HG02943 (cell line): ENCODE measurements at regions not wholly inside any gene's neighbourhood (a gene's known extent, or its start where the extent isn't known, plus 50 kb on each side); places are given as distances from the start of the nearest gene placed in this dataset.

Source experiments
- ATAC-seq: cut with Tn5 transposase; IDR thresholded peaks from one replicate; pipeline ENCODE4 v1.9.1; 2021; ENCODE audit warnings: mild to moderate bottlenecking, low read depth, moderate library complexity; ENCODE audit not compliant: unreplicated experiment

- ATAC-seq, result no peak
Measured at GRCh38 chr6:138607478-138608433, 108.5 kb upstream of the NHSL1 start.

GRCh38 chr6:138608896-138609295 lies 109.6 kb upstream of the NHSL1 start:
- no peak for ATAC-seq

GRCh38 chr6:138609801-138610430 lies 110.6 kb upstream of the NHSL1 start:
- ATAC-seq, result no peak

- ATAC-seq, result no peak
Measured at GRCh38 chr6:138610816-138611215, 111.5 kb upstream of the NHSL1 start.

GRCh38 chr6:138614151-138614550 lies 114.9 kb upstream of the NHSL1 start:
- ATAC-seq, result no peak

GRCh38 chr6:138618168-138618567 lies 118.9 kb upstream of the NHSL1 start:
- no peak for ATAC-seq

- ATAC-seq, result no peak
Measured at GRCh38 chr6:138620630-138621029, 121.3 kb upstream of the NHSL1 start.

- ATAC-seq, result no peak
Measured at GRCh38 chr6:138622967-138623366, 123.7 kb upstream of the NHSL1 start.

GRCh38 chr6:138631566-138631965 lies 132.3 kb upstream of the NHSL1 start:
- ATAC-seq, result no peak

- no peak for ATAC-seq
Measured at GRCh38 chr6:138637822-138638221, 135.7 kb upstream of the CCDC28A start.

GRCh38 chr6:138638604-138639003 lies 135.0 kb upstream of the CCDC28A start:
- no peak for ATAC-seq

- ATAC-seq, result no peak
Measured at GRCh38 chr6:138640028-138640427, 133.5 kb upstream of the CCDC28A start.

GRCh38 chr6:138643210-138643609 lies 130.4 kb upstream of the CCDC28A start:
- ATAC-seq, result no peak

GRCh38 chr6:138645976-138646640 lies 127.5 kb upstream of the CCDC28A start:
- ATAC-seq, result no peak

GRCh38 chr6:138647006-138647405 lies 126.6 kb upstream of the CCDC28A start:
- ATAC-seq, result no peak

GRCh38 chr6:138648127-138648526 lies 125.4 kb upstream of the CCDC28A start:
- no peak for ATAC-seq

- ATAC-seq, result no peak
Measured at GRCh38 chr6:138651491-138651890, 122.1 kb upstream of the CCDC28A start.

- ATAC-seq, result no peak
Measured at GRCh38 chr6:138652824-138653223, 120.7 kb upstream of the CCDC28A start.

GRCh38 chr6:138653435-138653834 lies 120.1 kb upstream of the CCDC28A start:
- ATAC-seq, result no peak

- peak; percentile 80 for ATAC-seq
Measured at GRCh38 chr6:138654715-138655634, 118.6 kb upstream of the CCDC28A start.
